Tibial artery (tissue), 4 donors: ENCODE measurements at regions not wholly inside any gene's neighbourhood (a gene's known extent, or its start where the extent isn't known, plus 50 kb on each side); places are given as distances from the start of the nearest gene placed in this dataset.

Experiments
- DNase-seq, 2 donors: peaks; one replicate each; pipeline ENCODE4 v3.0.0-alpha.2; 2019
- H3K27ac ChIP-seq, 2 donors: fragments of 200-600 bp; sonication (generic) in 1 of 2; 1 replicate in 1 of 2; 2 replicates in 1 of 2; pipeline ENCODE4 v1.5.1; 2018 to 2019; ENCODE audit warnings: mild to moderate bottlenecking in 1 of 2
- H3K27me3 ChIP-seq, 2 donors: fragments of 200-600 bp; sonication (generic) in 1 of 2; one replicate each; pipeline versions ENCODE4 v1.5.1 to v1.6.0; 2016 to 2019
- H3K36me3 ChIP-seq, 3 donors: fragments of 200-600 bp; sonication (generic) in 2 of 3; one replicate each; pipeline ENCODE4 v1.5.1; 2016 to 2019; ENCODE audit warnings: mild to moderate bottlenecking in 2 of 3
- H3K4me1 ChIP-seq, 4 donors: fragments of 200-600 bp; sonication (generic) in 2 of 4; 1 replicate in 3 of 4; 2 replicates in 1 of 4; pipeline ENCODE4 v1.5.1; 2016 to 2019
- H3K4me3 ChIP-seq, 2 donors: fragments of 200-600 bp; sonication (generic) in 1 of 2; 1 replicate in 1 of 2; 2 replicates in 1 of 2; pipeline ENCODE4 v1.5.1; 2018 to 2019; ENCODE audit warnings: mild to moderate bottlenecking in 2 of 2
- H3K9me3 ChIP-seq, 3 donors: fragments of 200-600 bp; sonication (generic) in 1 of 3; one replicate each; pipeline ENCODE4 v1.5.1; 2016 to 2019
- intact Hi-C: fragments of 100-400 bp; cut with DNase I; formaldehyde crosslinking; loops from one replicate; pipeline ENCODE4 v1.15.0; 2023; ENCODE audit warnings: low total_unique reads
- TF ChIP-seq, protein P1 (sequence below), 2 experiments: fragments of 200-600 bp in 1 of 2; fragments of 450-650 bp in 1 of 2; IDR thresholded peaks; one replicate each; pipeline ENCODE4 v1.5.1; 2017 to 2019; ENCODE audit warnings: antibody characterized with exemption in 2 of 2, mild to moderate bottlenecking in 1 of 2, moderate library complexity in 1 of 2

GRCh38 chr12:93181409-93181965 is 196.2 kb upstream of the NUDT4 start:
- H3K27ac ChIP-seq, result no peak overlapping the region
- H3K27me3 ChIP-seq, result no peaks in the 10 kb centered on the region
- TF ChIP-seq, protein P1, sequence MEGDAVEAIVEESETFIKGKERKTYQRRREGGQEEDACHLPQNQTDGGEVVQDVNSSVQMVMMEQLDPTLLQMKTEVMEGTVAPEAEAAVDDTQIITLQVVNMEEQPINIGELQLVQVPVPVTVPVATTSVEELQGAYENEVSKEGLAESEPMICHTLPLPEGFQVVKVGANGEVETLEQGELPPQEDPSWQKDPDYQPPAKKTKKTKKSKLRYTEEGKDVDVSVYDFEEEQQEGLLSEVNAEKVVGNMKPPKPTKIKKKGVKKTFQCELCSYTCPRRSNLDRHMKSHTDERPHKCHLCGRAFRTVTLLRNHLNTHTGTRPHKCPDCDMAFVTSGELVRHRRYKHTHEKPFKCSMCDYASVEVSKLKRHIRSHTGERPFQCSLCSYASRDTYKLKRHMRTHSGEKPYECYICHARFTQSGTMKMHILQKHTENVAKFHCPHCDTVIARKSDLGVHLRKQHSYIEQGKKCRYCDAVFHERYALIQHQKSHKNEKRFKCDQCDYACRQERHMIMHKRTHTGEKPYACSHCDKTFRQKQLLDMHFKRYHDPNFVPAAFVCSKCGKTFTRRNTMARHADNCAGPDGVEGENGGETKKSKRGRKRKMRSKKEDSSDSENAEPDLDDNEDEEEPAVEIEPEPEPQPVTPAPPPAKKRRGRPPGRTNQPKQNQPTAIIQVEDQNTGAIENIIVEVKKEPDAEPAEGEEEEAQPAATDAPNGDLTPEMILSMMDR (IDR thresholded peaks at IDR 0.05), result no peak
- no peaks in the 10 kb centered on the region for H3K36me3 ChIP-seq
- DNase-seq, result no peak
- H3K4me3 ChIP-seq, result no peak overlapping the region
- H3K4me1 ChIP-seq, result peaks cover 4 to 39% (median 22%) of the 10 kb centered on the region in 4 donors
- intact Hi-C loops, result no loop called here
- H3K9me3 ChIP-seq, result no peaks in the 10 kb centered on the region

DNA sequence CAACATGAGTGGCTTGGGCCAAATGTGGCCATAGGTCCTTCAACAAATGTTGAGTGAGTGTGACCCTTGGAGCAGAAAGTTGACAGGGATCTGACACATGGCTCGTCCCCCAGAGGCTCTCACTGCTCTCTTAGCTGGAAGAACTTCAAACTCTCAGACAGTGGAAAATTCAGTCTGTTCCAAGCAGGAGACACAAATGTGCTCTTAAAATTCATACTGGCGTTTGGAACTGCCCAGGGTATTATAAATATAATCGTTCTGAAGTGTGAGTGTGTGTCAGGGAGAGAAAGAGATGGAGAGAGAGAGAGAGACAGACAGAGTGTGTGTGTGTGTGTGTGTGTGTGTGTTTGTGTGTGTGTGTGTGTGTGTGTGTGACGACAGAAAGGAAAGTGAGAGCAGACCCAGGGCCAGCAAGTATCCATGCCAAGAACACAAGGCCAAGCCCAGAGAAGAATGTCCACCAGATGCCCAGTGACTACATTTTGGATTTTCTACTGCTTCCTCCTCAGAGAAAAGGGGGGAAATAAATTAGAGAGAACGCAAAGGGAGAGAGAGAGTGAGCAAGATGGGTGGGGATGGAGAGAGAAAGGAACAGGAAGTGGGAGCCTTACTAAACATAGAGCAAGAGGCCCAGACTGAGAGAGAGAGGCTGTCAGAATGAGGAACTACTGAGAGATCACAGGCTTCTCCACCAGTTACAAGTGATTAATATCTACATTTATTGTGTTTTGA is 193.6 kb upstream of the NUDT4 start:
- Histone ChIP-seq H3K4me1 (peaks cover 4 to 32% (median 17%) of the 10 kb centered on the region in 4 donors), H3K36me3 (no peaks in the 10 kb centered on the region), H3K9me3 (no peaks in the 10 kb centered on the region), H3K4me3 (no peak overlapping the region), H3K27me3 (no peaks in the 10 kb centered on the region), H3K27ac (peak overlapping the region; percentile 76 to 80)
- intact Hi-C loops, result no loop called here
- peak; percentile 65 to 86 for DNase-seq
- TF ChIP-seq, protein P1 (IDR thresholded peaks at IDR 0.05), result no peak

DNA sequence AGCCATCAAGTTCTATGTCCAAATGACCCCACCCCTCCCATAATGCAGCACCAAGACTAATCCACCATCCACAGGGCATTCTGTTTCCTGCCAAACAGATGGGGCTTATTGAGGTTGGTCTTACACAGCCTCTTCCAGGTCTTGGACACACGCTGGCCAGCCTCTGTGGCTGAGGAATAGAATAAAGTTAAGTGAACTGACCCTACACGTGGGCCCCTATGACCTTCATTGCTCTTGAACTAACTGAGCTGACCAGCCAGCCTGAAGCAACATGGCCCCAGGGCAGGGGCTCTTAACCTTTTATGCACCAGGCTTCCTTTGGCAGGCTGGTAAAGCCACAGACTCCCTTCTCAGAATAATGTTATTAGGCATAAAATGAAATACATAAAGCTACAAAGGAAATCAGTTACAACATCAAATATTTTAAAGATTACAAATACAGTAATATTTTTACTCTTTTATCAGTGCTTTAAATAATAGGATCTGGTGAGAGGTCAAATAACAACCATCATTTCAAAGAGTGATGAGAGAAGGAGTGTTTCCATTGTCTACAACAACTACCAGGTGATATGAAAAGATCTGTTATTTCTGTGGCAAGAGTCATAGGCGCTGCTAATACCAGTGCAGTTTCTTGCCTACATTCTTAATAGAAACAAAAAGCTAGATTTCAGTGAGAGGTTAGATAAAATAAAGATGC is 192.9 kb upstream of the NUDT4 start:
- Histone ChIP-seq H3K27me3 (no peaks in the 10 kb centered on the region), H3K9me3 (no peaks in the 10 kb centered on the region), H3K27ac (peak overlapping the region; percentile 76 to 80), H3K4me1 (peaks cover 4 to 32% (median 17%) of the 10 kb centered on the region in 4 donors), H3K36me3 (no peaks in the 10 kb centered on the region), H3K4me3 (no peak overlapping the region)
- no peak for DNase-seq
- TF ChIP-seq, protein P1 (IDR thresholded peaks at IDR 0.05), result no peak
- intact Hi-C loops, result no loop called here

GRCh38 chr12:93185369-93185741 is 192.4 kb upstream of the NUDT4 start:
- intact Hi-C loops, result no loop called here
- no peak for DNase-seq
- H3K9me3 ChIP-seq, result no peaks in the 10 kb centered on the region
- peak overlapping the region; percentile 76 to 80 for H3K27ac ChIP-seq
- peaks cover 4 to 32% (median 17%) of the 10 kb centered on the region in 4 donors for H3K4me1 ChIP-seq
- H3K4me3 ChIP-seq, result no peak overlapping the region
- TF ChIP-seq, protein P1 (IDR thresholded peaks at IDR 0.05), result no peak
- H3K36me3 ChIP-seq, result no peaks in the 10 kb centered on the region
- H3K27me3 ChIP-seq, result no peaks in the 10 kb centered on the region

- H3K36me3 ChIP-seq, result no peaks in the 10 kb centered on the region
- no peak for DNase-seq
- H3K27ac ChIP-seq, result no peak overlapping the region
- no peak overlapping the region for H3K4me3 ChIP-seq
- intact Hi-C loops, result no loop called here
- H3K27me3 ChIP-seq, result no peaks in the 10 kb centered on the region
- H3K9me3 ChIP-seq, result no peaks in the 10 kb centered on the region
- H3K4me1 ChIP-seq, result peaks cover 4 to 37% (median 19%) of the 10 kb centered on the region in 4 donors
- TF ChIP-seq, protein P1 (IDR thresholded peaks at IDR 0.05), result no peak
Measured at GRCh38 chr12:93186131-93186530, 191.6 kb upstream of the NUDT4 start.
